Smooth muscle cell of the brain vasculature (primary cell): ENCODE measurements at regions not wholly inside any gene's neighbourhood (a gene's known extent, or its start where the extent isn't known, plus 50 kb on each side); places are given as distances from the start of the nearest gene placed in this dataset.
"Not testable (repeated sequence)": the region's sequence is repeated elsewhere in the genome, so short reads cannot be mapped to it uniquely, and the experiment has no call there.

ENCODE experiments used
- DNase-seq: peaks from one replicate; pipeline ENCODE4 v3.0.0-alpha.2; 2012; ENCODE audit warnings: low read depth, low spot score

DNA sequence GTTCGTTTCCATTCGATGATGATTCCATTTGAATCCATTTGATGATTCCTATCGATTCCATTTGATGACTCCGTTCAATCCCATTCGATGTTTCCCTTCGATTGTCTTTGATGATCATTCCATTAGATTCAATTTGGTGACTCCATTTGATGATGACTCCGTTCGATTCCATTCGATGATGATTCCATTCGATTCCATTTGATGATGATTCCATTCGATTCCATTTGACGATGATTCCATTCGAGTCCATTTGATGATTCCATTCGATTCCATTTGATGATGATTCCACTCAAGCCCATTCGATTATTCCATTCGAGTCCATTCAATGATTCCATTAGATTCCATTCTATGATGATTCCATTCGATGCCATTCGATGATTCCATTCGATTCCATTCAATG lies 2730.6 kb downstream of the RPIA start:
- not testable (repeated sequence) for DNase-seq

DNA sequence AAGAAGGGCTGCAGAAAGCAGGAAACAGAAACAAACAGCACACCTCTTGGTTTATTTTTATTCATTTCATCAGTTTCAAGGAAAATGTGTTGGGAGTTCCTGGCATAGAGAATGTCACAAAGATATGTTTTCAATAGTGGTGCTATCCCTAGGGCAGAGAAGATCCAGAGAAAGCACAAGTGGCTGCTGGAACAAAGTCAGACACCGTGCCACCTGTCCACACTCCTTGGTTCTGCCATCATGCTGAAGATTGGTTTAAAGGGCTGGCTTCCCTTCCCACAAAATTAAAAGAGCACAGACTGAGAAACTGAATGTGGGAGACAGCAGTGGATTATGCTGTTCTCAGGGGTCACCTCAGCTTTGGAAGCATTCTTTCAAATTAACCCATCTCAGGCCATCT lies 2735.7 kb downstream of the RPIA start:
- DNase-seq = not testable (repeated sequence)

DNA sequence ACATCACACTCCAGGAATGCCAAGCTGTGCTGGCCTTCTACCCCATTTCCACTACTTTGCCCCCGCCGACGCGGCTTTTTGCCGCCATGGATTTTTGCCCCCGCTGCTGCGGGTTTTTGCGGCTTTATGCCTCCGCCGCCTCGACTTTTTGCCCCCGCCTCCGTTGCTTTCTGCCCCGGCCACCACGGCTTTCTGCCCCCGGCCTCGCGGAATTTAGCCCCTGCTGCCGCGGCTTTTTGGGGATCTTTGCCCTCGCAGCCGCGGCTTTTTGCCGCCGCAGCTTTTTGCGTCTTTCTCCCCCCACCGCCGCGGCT lies 2750.4 kb downstream of the RPIA start:
- DNase-seq = not testable (repeated sequence)

DNA sequence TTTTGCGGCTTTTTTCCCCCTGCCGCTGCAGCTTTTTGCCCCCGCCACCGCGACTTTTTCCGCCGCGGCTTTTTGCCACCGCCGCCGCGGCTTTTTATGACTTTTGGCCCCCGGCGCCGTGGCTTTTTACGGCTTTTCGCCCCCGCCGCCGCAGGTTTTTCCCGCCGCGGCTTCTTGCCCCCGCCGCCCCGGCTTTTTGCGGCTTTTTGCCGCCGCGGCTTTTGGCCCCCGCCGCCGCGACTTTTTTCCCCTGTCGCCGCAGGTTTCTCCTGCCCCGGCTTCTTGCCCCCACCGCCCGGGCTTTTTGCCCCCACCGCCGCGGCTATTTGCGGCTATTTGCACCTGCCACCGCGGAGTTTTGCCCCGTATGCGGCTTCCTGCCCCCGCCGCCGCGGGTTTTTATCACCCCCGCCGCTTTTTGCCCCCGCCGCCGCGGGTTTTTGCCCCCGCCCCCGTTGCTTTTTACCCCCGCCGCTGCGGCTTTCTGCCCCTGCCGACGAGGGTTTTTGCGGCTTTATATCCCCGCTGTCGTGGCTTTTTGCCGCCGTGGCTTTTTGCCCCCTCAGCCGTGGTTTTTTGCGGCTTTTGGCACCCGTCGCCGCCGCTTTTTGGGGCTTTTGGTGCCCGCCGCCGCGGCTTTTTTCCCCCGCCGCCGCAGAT lies 2750.9 kb downstream of the RPIA start:
- DNase-seq = no peak

DNA sequence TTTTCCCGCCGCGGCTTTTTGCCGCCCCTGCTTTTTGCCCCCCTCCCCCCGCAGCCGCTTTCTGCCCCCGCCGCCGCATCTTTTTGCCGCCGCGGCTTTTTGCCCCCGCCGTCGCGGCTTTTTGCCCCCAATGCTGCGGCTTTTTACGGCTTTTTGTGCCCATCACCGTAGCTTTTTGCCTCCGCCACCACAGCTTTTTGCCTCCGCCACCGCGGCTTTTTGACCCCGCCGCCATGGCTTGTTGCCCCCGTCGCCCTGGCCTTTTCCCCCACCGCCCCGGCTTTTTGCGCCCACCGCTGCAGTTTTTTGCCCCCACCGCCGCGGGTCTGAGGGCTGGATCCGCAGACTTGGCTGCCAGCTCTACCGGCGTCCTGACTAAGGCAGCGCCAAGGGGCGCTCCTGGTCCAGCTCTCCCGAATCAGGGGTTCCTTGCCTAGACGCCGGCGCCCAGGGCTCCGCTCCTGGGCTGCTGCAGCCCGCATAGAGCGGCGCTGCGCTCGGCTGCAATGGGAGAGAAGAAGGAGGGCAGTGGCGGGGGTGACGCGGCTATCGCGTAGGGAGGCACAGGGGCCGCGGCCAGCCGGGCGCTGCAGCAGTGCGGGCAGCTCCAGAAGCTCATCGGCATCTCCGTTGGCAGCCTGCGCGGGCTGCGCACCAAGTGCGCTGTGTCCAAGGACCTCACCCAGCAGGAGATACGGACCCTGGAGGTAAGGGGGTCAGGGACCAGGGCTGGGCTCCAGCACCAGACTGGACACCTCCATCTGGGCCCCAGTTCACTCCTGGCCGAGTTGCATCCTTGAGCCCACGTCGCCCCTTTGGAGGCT lies 2751.6 kb downstream of the RPIA start:
- not testable (repeated sequence) for DNase-seq

DNA sequence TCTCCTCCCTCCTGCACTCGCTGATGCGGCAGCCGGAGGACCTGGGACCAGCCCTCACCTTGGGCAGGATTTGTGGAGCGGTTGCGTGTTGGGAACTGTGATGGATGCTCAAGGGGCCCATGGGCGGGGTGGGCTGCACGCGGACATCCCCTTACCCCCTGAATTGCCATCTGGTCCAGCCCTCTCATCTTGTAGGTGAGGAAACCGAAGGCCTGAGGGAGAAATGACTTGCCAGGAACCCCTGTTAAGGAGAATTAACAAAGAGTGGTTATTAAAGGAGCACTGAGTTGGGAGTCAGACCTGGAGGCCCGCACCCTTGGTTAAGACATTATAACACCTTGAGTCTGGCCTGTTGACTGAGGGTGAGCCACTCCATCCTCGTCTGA lies 2752.2 kb downstream of the RPIA start:
- not testable (repeated sequence) for DNase-seq

DNA sequence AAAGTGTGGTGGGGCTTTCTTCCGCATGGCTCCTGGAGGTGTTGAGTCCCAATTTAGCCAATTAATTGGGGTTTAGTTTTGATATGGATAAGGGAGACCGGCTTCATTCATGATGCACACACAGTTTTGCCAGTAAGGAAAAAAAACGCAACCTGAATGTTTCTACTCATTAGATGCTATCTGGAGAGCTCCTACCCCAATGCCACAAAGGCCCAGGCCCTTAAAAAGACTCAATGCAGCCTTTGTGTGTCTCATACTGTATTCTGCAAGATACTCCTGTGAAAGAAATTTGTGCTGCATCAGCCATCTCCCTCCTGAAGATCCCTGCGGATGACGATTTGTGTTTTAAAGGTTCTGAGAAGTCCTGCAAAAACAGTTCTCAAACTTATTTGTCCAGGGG lies 2754.2 kb downstream of the RPIA start:
- DNase-seq = not testable (repeated sequence)

DNA sequence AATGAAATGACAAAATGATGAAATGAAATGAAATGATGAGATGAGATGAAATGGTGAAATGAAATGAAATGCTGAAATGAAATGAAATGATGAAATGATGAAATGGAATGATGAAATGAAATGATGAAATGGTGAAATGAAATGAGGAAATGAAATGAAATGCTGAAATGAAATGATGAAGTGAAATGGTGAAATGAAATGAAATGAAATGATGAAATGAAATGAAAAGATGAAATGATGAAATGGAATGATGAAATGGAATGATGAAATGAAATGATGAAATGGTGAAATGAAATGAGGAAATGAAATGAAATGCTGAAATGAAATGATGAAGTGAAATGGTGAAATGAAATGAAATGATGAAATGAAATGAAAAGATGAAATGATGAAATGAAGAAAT lies 2755.0 kb downstream of the RPIA start:
- DNase-seq = not testable (repeated sequence)

DNA sequence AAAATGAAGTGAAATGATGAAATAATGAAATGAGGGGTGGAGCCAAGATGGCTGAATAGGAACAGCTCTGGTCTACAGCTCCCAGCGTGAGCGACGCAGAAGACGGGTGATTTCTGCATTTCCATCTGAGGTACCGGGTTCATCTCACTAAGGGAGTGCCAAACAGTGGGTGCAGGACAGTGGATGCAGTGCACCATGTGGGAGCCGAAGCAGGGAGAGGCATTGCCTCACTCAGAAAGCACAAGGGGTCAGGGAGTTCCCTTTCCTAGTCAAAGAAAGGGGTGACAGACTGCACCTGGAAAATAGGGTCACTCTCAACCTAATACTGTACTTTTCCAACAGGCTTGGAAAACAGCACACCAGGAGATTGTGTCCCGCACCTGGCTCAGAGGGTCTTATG lies 2755.4 kb downstream of the RPIA start:
- not testable (repeated sequence) for DNase-seq

DNA sequence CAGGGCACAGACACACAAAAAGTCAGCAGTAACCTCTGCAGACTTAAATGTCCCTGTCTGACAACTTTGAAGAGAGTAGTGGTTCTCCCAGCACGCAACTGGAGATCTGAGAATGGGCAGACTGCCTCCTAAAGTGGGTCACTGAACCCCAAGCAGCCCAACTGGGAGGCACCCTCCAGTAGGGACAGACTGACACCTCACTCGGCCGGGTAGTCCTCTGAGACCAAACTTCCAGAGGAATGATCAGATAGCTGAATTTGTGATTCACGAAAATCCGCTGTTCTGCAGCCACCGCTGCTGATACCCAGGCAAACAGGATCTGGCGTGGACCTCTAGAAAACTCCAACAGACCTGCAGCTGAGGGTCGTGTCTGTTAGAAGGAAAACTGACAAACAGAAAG lies 2756.0 kb downstream of the RPIA start:
- DNase-seq = not testable (repeated sequence)

DNA sequence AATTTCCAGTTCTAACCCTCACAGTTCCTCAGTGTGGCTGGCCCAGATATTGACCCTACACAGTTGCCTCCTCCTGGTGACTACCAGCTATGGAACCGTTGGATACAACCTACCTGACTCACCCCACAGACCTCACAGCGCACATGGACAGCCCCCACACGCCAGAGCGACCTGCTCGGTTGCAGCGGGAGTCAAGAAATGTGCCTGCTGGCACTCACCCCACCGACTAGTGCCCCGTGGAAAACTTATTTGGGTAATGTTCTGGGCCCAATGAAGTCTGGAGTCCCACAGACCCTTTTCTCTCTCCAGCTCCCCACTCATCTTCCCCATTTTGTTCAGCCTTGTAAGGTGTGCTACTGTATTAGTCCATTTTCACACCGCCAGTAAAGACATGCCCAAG lies 2770.8 kb downstream of the RPIA start:
- DNase-seq = not testable (repeated sequence)

DNA sequence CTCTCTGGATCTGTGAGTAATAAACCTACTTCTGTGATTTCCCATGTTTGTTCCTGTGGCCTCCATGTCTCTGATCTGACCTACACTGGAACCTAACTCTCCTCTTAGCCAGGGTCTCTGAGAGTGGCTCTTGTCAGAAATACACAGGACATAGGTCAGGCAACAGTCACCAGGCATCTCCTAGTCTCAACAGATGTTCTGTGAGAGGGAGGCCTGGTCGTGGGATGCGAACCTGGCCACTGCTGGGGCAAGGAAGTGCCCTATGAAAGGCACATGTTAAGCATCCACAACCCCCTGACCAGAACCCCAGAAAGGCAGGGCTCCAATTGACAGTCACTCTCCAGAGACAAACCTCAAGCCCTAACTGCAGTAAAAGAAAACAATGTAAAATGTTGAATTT lies 2771.5 kb downstream of the RPIA start:
- not testable (repeated sequence) for DNase-seq

DNA sequence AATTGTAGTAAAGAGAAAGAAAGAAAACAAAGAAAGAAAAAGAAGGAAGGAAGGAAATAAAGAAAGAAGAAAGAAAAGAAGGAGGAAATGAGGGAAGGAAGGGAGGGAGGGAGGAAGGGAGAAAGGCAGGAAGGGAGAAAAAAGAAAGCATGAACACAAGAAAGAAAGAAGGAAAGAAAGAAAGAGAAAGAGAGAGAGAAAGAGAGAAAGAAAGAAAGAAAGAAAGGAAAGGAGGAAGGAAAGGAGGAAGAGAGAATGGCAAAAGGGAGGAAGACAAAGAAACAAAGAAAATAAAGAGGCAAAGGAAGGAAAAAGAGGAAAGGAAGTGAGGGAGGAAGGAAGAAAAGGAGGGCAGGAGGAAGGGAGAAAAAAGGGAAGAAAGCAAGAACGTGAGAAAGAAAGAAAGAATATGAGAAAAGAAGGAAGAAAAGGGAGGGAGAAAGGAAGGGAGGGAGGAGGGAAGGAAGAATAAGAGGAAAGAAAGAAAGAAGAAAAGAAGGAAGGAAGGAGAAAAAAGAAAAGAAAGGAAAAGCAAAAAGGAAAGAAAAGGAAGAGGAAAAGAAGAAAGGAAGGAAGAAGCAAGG lies 2775.4 kb downstream of the RPIA start:
- DNase-seq = not testable (repeated sequence)

DNA sequence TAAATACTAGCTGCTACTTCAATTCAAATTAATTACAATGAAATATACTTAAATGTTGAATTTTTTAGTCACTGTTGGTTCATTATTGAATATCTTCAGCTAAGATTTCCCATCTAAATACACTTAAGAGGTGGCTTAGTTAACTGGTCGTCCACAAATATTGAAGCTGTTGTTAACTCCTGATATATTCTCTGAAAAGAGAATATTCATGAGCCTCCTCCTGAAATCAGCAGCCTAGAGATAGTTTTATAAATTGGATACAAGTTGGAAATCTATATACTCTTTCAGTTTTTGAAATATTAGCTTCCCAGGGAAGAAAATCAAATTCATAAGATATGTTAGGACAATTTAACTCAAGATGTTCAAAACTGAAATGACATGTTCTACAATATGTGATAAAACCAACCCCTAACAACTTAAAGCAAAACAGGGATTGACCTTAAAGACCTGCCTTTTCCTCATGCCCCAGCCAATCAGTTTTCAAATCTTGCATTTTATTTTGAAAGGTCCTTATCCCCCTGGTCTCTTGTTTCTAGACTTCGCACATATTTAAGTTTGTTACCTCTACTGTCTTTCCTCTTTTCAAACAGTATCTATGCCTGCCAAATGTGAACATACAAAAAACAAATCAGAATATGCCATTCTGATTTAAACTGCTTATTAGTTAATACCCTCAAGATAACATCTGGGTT lies 2784.9 kb downstream of the RPIA start:
- not testable (repeated sequence) for DNase-seq

DNA sequence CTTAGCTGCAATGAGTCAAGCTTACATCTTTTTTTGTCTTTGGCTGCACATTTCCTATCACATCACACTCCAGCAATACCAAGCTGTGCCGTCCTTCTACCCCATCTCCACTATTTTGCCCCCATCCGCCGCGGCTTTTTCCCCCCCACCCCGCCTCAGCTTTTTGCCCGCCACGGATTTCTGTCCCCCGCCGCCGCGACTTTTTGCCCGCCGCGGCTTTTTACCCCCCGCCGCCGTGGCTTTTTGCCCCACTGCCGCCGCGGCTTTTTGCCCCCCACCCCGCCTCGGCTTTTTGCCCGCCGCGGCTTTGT lies 2785.4 kb downstream of the RPIA start:
- not testable (repeated sequence) for DNase-seq

DNA sequence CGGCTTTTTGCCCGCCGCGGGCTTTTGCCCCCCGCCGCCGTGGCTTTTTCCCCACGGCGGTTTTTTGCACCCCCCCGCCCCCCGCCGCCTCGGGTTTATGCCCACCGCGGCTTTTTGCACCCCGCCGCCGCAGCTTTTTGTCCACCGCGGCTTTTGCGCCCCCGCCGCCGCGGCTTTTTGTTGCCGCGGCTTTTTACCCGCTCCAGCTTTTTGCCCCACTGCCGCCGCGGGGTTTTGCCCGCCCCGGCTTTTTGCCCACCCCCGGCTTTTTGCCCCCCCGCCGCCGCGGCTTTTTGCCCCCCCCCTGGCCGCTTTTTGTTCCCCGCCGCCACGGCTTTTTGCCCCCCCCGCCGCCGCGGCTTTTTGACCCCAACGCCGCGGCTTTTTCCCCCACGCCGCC lies 2785.8 kb downstream of the RPIA start:
- not testable (repeated sequence) for DNase-seq

DNA sequence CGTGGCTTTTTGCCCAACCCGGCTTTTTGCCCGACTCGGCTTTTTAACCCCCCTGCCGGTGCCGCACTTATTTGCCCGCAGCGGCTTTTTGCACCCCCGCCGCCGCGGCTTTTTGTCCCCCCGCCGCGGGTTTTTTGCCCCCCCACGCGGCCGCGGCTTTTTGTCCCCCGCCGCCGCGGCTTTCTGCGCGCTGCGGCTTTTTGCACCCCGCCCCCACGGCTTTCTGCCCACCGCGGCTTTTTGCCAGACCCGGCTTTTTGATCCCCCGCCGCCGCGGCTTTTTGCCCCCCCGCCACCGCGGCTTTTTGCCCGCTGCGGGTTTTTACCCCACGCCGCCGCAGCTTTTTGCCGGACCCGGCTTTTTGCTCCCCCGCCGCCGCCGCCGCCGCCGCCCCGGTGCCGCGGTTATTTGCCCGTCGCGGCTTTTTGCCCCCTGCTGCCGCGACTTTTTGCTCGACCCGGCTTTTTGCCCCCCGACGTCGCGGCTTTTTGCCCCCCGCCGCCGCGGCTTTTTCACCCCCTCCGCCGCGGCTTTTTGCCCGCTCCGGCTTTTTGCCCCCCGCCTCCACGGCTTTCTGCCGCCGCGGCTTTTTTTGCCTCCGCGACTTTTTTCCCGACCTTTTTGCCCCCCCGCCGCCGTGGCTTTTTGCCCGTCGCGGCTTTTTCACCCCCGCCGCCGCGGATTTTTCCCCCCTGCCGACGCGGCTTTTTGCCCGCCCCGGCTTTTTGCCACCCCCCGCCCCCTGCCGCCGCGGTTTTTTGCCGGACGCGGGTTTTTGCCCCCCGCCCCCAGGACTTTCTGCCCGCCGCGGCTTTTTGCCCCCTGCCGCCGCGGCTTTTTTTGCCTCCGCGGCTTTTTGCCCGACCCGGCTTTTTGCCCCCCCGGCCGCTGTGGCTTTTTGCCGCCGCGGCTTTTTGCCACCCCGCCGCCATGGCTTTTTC lies 2786.5 kb downstream of the RPIA start:
- DNase-seq = no peak

DNA sequence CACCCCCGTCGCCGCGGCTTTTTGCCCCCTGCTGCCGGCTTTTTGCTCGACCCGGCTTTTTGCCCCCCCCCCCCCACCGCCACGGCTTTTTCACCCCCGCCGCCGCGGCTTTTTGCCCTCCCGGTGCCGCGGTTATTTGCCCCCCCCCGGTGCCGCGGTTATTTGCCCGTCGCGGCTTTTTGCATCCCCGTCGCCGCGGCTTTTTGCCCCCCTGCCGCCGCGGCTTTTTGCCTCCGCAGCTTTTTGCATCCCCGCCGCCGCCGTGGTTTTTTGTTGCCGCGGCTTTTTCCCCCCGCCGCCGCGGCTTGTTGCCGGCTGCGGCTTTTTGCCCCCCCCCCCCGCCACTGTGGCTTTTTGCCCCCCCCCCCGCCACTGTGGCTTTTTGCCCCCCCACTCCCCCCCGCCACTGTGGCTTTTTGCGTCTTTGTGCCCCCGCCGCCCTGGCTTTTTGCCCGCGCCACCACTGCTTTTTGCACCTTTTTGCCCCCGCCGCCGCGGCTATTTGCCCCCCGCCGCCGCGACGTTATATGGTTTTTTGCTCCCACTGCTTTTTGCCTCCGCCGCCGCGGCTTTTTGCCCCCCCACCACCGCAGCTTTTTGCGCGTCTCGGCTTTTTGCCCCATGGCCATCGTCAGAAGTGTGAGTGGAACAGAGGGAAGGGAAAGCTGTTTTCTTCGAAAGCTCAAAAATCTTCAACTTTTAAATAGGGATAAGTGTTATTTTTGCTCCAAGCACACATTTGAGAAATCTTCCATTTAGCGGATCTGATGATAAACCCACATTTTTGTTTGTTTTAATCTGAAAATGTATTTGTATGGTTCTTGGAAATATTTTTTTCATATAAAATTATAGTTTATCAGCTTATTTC lies 2787.6 kb downstream of the RPIA start:
- not testable (repeated sequence) for DNase-seq

DNA sequence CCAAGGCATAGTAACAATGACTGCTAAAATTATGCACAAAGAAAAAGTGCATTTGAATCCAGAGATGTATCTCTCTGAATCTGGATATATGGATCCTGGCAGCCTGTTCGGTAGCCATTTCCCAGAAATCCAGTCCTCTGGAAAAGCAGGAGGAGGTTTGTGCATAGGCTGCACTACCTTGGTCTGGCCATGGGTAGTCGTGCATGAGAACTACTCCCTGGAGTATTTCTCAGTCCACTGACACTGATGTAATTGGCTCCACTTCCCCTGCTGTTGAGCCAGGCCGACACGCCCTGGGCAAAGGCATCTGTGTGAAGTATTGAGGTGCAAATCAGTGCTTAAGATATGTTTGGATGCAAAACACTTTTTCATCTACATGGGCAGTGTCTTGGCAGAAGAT lies 2793.8 kb downstream of the RPIA start:
- DNase-seq = not testable (repeated sequence)
